ENCODE measurements at regions not wholly inside any gene's neighbourhood (a gene's known extent, or its start where the extent isn't known, plus 50 kb on each side); places are given as distances from the start of the nearest gene placed in this dataset.

GRCh38 chr3:135874035-135874434 is 91.5 kb upstream of the PPP2R3A start:
- TF ChIP-seq EZH2phosphoT487 (IDR thresholded peaks at IDR 0.05; ENCODE audit: low read depth, severe bottlenecking, unreplicated experiment) (no peak), CTCF (IDR thresholded peaks at IDR 0.05; ENCODE audit: poor library complexity) (no peak)
